HEK293T (cell line): ENCODE measurements at regions not wholly inside any gene's neighbourhood (a gene's known extent, or its start where the extent isn't known, plus 50 kb on each side); places are given as distances from the start of the nearest gene placed in this dataset.

Source experiments
- CTCF ChIA-PET: fragments of 350-600 bp; formaldehyde crosslinking; extraction: SDS; loops from one replicate; lab custom pipeline; 2021; ENCODE audit warnings: antibody characterized with exemption, inconsistent platforms; lab: Yijun Ruan, JAX
- POLR2A ChIA-PET: fragments of 350-600 bp; formaldehyde crosslinking; extraction: SDS; loops from one replicate; lab custom pipeline; 2020; ENCODE audit warnings: antibody characterized with exemption, inconsistent platforms; lab: Yijun Ruan, JAX
- DNase-seq: peaks from one replicate; pipeline ENCODE4 v3.0.0; 2012; ENCODE audit warnings: mixed read lengths; ENCODE audit errors: extremely low spot score
- ARNT ChIP-seq: fragments of 450-650 bp; IDR thresholded peaks from 2 replicates; pipeline ENCODE4 v1.6.1; 2017; ENCODE audit warnings: mild to moderate bottlenecking
- BHLHE40 ChIP-seq: fragments of 450-650 bp; IDR thresholded peaks from 2 replicates; pipeline ENCODE4 v1.6.1; 2016; ENCODE audit warnings: mild to moderate bottlenecking, moderate library complexity, borderline replicate concordance
- CTBP1 ChIP-seq: fragments of 450-650 bp; IDR thresholded peaks from 2 replicates; pipeline ENCODE4 v1.6.1; 2016; ENCODE audit warnings: borderline replicate concordance
- ELF4 ChIP-seq: fragments of 450-650 bp; IDR thresholded peaks from 2 replicates; pipeline ENCODE4 v1.6.1; 2017; ENCODE audit warnings: antibody characterized with exemption
- FOXA1 ChIP-seq: fragments of 450-650 bp; IDR thresholded peaks from 2 replicates; pipeline ENCODE4 v1.6.1; 2016; ENCODE audit warnings: mild to moderate bottlenecking
- FOXK2 ChIP-seq: fragments of 450-650 bp; IDR thresholded peaks from 2 replicates; pipeline ENCODE4 v1.6.1; 2016; ENCODE audit warnings: mild to moderate bottlenecking
- FOXM1 ChIP-seq: fragments of 450-650 bp; IDR thresholded peaks from 2 replicates; pipeline ENCODE4 v1.6.1; 2017; ENCODE audit warnings: mild to moderate bottlenecking, borderline replicate concordance
- HDGF ChIP-seq: fragments of 450-650 bp; IDR thresholded peaks from 2 replicates; pipeline ENCODE4 v1.6.1; 2017; ENCODE audit warnings: antibody characterized with exemption, borderline replicate concordance
- L3MBTL2 ChIP-seq: fragments of 450-650 bp; conservative IDR thresholded peaks from 2 replicates; pipeline ENCODE4 v1.6.1; 2016; ENCODE audit warnings: mild to moderate bottlenecking
- LEF1 ChIP-seq: fragments of 450-650 bp; IDR thresholded peaks from 2 replicates; pipeline ENCODE4 v1.6.1; 2017; ENCODE audit warnings: mild to moderate bottlenecking, borderline replicate concordance
- NFRKB ChIP-seq: fragments of 450-650 bp; IDR thresholded peaks from 2 replicates; pipeline ENCODE4 v1.6.1; 2016; ENCODE audit warnings: mild to moderate bottlenecking, moderate library complexity
- PKNOX1 ChIP-seq: fragments of 450-650 bp; IDR thresholded peaks from 2 replicates; pipeline ENCODE4 v1.6.1; 2016
- SP1 ChIP-seq: fragments of 450-650 bp; IDR thresholded peaks from 2 replicates; pipeline ENCODE4 v1.6.1; 2017
- SUZ12 ChIP-seq: fragments of 450-650 bp; IDR thresholded peaks from 2 replicates; pipeline ENCODE4 v1.6.1; 2016; ENCODE audit warnings: mild to moderate bottlenecking
- TARDBP ChIP-seq: fragments of 450-650 bp; IDR thresholded peaks from 2 replicates; pipeline ENCODE4 v1.6.1; 2016
- ZNF384 ChIP-seq: fragments of 450-650 bp; IDR thresholded peaks from 2 replicates; pipeline ENCODE4 v1.6.1; 2016

GRCh38 chr3:23071296-23071695, 131.8 kb upstream of the UBE2E2 start:
- ChIA-PET POLR2A (no interaction called here), CTCF (no interaction called here)
- TF ChIP-seq ELF4 = no peak
- DNase-seq = no peak

- TF ChIP-seq FOXM1 (no peak), NFRKB (no peak), TARDBP (no peak), SP1 (no peak), FOXK2 (no peak), CTBP1 (no peak), PKNOX1 (no peak), HDGF (no peak), ARNT (no peak), LEF1 (no peak), L3MBTL2 (no peak), BHLHE40 (no peak), SUZ12 (no peak), ZNF384 (no peak), FOXA1 (no peak), ELF4 (no peak)
- ChIA-PET CTCF (no interaction called here), POLR2A (no interaction called here)
- no peak for DNase-seq
These were observed 131.4 kb upstream of the UBE2E2 start for GRCh38 chr3:23071758-23072157.

GRCh38 chr3:23072693-23073092, 130.4 kb upstream of the UBE2E2 start:
- ChIA-PET CTCF (no interaction called here), POLR2A (no interaction called here)
- no peak for TF ChIP-seq FOXK2
- no peak for TF ChIP-seq FOXA1
- TF ChIP-seq FOXM1 = no peak
- no peak for TF ChIP-seq BHLHE40
- no peak for TF ChIP-seq LEF1
- TF ChIP-seq ELF4 = no peak
- TF ChIP-seq HDGF = no peak
- TF ChIP-seq ARNT = no peak
- TF ChIP-seq NFRKB = no peak
- TF ChIP-seq SUZ12 = no peak
- TF ChIP-seq SP1 = no peak
- TF ChIP-seq L3MBTL2 = no peak
- no peak for TF ChIP-seq CTBP1
- no peak for TF ChIP-seq TARDBP
- TF ChIP-seq ZNF384 = no peak
- no peak for DNase-seq

- TF ChIP-seq FOXM1 (no peak), FOXA1 (no peak), ARNT (no peak), LEF1 (no peak), L3MBTL2 (no peak), SP1 (no peak)
- DNase-seq = no peak
- CTCF ChIA-PET = no interaction called here
- POLR2A ChIA-PET = no interaction called here
These were observed 129.3 kb upstream of the UBE2E2 start for GRCh38 chr3:23073724-23074305.

- DNase-seq = no peak
- POLR2A ChIA-PET = no interaction called here
- CTCF ChIA-PET = no interaction called here
- TF ChIP-seq NFRKB = no peak
- TF ChIP-seq PKNOX1 = no peak
- no peak for TF ChIP-seq ELF4
- TF ChIP-seq FOXK2 = no peak
- no peak for TF ChIP-seq FOXA1
- no peak for TF ChIP-seq ARNT
- TF ChIP-seq HDGF = no peak
- no peak for TF ChIP-seq SP1
- no peak for TF ChIP-seq TARDBP
- no peak for TF ChIP-seq CTBP1
- no peak for TF ChIP-seq FOXM1
- TF ChIP-seq SUZ12 = no peak
- TF ChIP-seq ZNF384 = no peak
- TF ChIP-seq L3MBTL2 = no peak
These were observed 127.6 kb upstream of the UBE2E2 start for GRCh38 chr3:23075496-23075895.

- CTCF ChIA-PET = no interaction called here
- DNase-seq = no peak
- POLR2A ChIA-PET = no interaction called here
- TF ChIP-seq FOXM1 = no peak
- no peak for TF ChIP-seq TARDBP
- TF ChIP-seq ZNF384 = no peak
- no peak for TF ChIP-seq ARNT
- TF ChIP-seq SUZ12 = no peak
- no peak for TF ChIP-seq CTBP1
- TF ChIP-seq HDGF = no peak
These were observed 126.7 kb upstream of the UBE2E2 start for GRCh38 chr3:23076437-23076836.

- TF ChIP-seq SP1 (no peak), FOXM1 (no peak), LEF1 (no peak), ZNF384 (no peak), TARDBP (no peak), NFRKB (no peak), FOXA1 (no peak), L3MBTL2 (no peak), FOXK2 (no peak), PKNOX1 (no peak), CTBP1 (no peak), HDGF (no peak), SUZ12 (no peak), BHLHE40 (no peak), ARNT (no peak), ELF4 (no peak)
- ChIA-PET CTCF (no interaction called here), POLR2A (no interaction called here)
These were observed 126.0 kb upstream of the UBE2E2 start for GRCh38 chr3:23077126-23077525.

More at GRCh38 chr3:23077126-23077525, 126.0 kb upstream of the UBE2E2 start:
- DNase-seq = no peak
